ENCODE measurements at regions not wholly inside any gene's neighbourhood (a gene's known extent, or its start where the extent isn't known, plus 50 kb on each side); places are given as distances from the start of the nearest gene placed in this dataset.
"Not testable (repeated sequence)": the region's sequence is repeated elsewhere in the genome, so short reads cannot be mapped to it uniquely, and the experiment has no call there.

GRCh38 chr20:61096463-61096862 lies 155.6 kb upstream of the CDH4 start:
- TF ChIP-seq, protein P1, sequence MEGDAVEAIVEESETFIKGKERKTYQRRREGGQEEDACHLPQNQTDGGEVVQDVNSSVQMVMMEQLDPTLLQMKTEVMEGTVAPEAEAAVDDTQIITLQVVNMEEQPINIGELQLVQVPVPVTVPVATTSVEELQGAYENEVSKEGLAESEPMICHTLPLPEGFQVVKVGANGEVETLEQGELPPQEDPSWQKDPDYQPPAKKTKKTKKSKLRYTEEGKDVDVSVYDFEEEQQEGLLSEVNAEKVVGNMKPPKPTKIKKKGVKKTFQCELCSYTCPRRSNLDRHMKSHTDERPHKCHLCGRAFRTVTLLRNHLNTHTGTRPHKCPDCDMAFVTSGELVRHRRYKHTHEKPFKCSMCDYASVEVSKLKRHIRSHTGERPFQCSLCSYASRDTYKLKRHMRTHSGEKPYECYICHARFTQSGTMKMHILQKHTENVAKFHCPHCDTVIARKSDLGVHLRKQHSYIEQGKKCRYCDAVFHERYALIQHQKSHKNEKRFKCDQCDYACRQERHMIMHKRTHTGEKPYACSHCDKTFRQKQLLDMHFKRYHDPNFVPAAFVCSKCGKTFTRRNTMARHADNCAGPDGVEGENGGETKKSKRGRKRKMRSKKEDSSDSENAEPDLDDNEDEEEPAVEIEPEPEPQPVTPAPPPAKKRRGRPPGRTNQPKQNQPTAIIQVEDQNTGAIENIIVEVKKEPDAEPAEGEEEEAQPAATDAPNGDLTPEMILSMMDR (IDR thresholded peaks at IDR 0.05), result no peak
- H3K27me3 Mint-ChIP-seq (ENCODE audit: unreplicated experiment), result peaks cover 5% of the 10 kb centered on the region
- H3K4me3 Mint-ChIP-seq (ENCODE audit: unreplicated experiment), result no peak overlapping the region
- no peak overlapping the region for H3K27ac Mint-ChIP-seq (ENCODE audit: unreplicated experiment)
- no peaks in the 10 kb centered on the region for H3K4me1 Mint-ChIP-seq (ENCODE audit: unreplicated experiment)
- no peaks in the 10 kb centered on the region for H3K36me3 Mint-ChIP-seq (ENCODE audit: unreplicated experiment)
- DNase-seq (ENCODE audit: extremely low spot score, unreplicated experiment), result no peak
- peaks cover 14% of the 10 kb centered on the region for H3K9me3 Mint-ChIP-seq (ENCODE audit: unreplicated experiment)

GRCh38 chr20:61099806-61100205 lies 152.3 kb upstream of the CDH4 start:
- Mint-ChIP-seq H3K4me1 (ENCODE audit: unreplicated experiment) (no peaks in the 10 kb centered on the region), H3K27me3 (ENCODE audit: unreplicated experiment) (peaks cover 14% of the 10 kb centered on the region), H3K4me3 (ENCODE audit: unreplicated experiment) (no peak overlapping the region), H3K9me3 (ENCODE audit: unreplicated experiment) (peaks cover 8% of the 10 kb centered on the region), H3K36me3 (ENCODE audit: unreplicated experiment) (no peaks in the 10 kb centered on the region), H3K27ac (ENCODE audit: unreplicated experiment) (no peak overlapping the region)
- DNase-seq (ENCODE audit: extremely low spot score, unreplicated experiment), result no peak
- TF ChIP-seq, protein P1 (IDR thresholded peaks at IDR 0.05), result no peak

DNA sequence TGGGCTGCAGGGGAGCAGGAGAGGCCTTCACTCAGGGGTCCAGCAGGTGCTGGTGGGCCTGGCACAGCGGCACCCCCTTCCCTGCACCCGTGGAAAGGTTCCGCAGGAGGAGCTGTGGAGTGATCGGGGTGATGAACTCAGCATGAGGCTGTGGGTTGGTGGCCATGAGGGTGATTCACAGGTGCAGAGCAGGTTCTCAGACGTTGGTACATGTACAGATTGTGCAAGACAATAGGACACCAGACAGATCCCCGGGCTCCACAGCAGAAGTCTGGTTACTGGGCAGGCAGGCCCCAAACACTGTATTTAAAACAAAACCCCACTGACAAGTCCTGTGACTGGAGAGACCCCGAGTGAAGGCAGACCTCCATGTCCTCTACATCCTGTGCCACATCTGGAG lies 151.6 kb upstream of the CDH4 start:
- no peaks in the 10 kb centered on the region for H3K4me1 Mint-ChIP-seq (ENCODE audit: unreplicated experiment)
- peaks cover 4% of the 10 kb centered on the region for H3K9me3 Mint-ChIP-seq (ENCODE audit: unreplicated experiment)
- no peak overlapping the region for H3K4me3 Mint-ChIP-seq (ENCODE audit: unreplicated experiment)
- no peak overlapping the region for H3K27ac Mint-ChIP-seq (ENCODE audit: unreplicated experiment)
- H3K36me3 Mint-ChIP-seq (ENCODE audit: unreplicated experiment), result no peaks in the 10 kb centered on the region
- peaks cover 17% of the 10 kb centered on the region for H3K27me3 Mint-ChIP-seq (ENCODE audit: unreplicated experiment)
- TF ChIP-seq, protein P1 (IDR thresholded peaks at IDR 0.05), result no peak
- no peak for DNase-seq (ENCODE audit: extremely low spot score, unreplicated experiment)

- not testable (repeated sequence) for H3K9me3 Mint-ChIP-seq (ENCODE audit: unreplicated experiment); H3K27ac Mint-ChIP-seq (ENCODE audit: unreplicated experiment); H3K4me3 Mint-ChIP-seq (ENCODE audit: unreplicated experiment); H3K36me3 Mint-ChIP-seq (ENCODE audit: unreplicated experiment); DNase-seq (ENCODE audit: extremely low spot score, unreplicated experiment); H3K4me1 Mint-ChIP-seq (ENCODE audit: unreplicated experiment)
- peaks cover 17% of the 10 kb centered on the region for H3K27me3 Mint-ChIP-seq (ENCODE audit: unreplicated experiment)
These were observed 150.7 kb upstream of the CDH4 start for GRCh38 chr20:61101321-61101720.

DNA sequence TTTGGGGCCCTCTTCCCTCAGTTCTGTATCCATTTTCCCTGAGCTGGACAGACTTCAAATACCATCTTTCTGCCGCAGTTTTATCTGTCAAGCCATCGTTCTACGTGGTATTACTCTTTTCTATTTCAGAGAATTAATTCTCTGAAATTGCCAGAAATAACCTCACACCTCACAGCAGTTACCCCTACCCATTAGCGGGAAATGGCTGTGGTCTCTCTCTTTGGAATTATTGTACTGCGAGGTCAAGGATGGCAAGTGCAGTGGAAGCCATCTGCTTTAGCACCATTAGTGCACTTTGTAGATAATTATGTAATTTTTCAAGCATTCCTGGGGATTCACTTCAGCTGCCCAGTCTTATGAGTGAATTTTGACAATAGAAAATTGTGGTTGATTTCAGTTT lies 147.8 kb upstream of the CDH4 start:
- no peak overlapping the region for H3K27ac Mint-ChIP-seq (ENCODE audit: unreplicated experiment)
- H3K4me3 Mint-ChIP-seq (ENCODE audit: unreplicated experiment), result no peak overlapping the region
- H3K9me3 Mint-ChIP-seq (ENCODE audit: unreplicated experiment), result no peaks in the 10 kb centered on the region
- DNase-seq (ENCODE audit: extremely low spot score, unreplicated experiment), result no peak
- H3K4me1 Mint-ChIP-seq (ENCODE audit: unreplicated experiment), result no peaks in the 10 kb centered on the region
- H3K36me3 Mint-ChIP-seq (ENCODE audit: unreplicated experiment), result no peaks in the 10 kb centered on the region
- TF ChIP-seq, protein P1 (IDR thresholded peaks at IDR 0.05), result no peak
- peaks cover 21% of the 10 kb centered on the region for H3K27me3 Mint-ChIP-seq (ENCODE audit: unreplicated experiment)

- Mint-ChIP-seq H3K9me3 (ENCODE audit: unreplicated experiment) (no peaks in the 10 kb centered on the region), H3K36me3 (ENCODE audit: unreplicated experiment) (no peaks in the 10 kb centered on the region), H3K4me1 (ENCODE audit: unreplicated experiment) (no peaks in the 10 kb centered on the region), H3K27me3 (ENCODE audit: unreplicated experiment) (peaks cover 21% of the 10 kb centered on the region), H3K27ac (ENCODE audit: unreplicated experiment) (no peak overlapping the region), H3K4me3 (ENCODE audit: unreplicated experiment) (no peak overlapping the region)
- no peak for DNase-seq (ENCODE audit: extremely low spot score, unreplicated experiment)
- TF ChIP-seq, protein P1 (IDR thresholded peaks at IDR 0.05), result no peak
These were observed 146.7 kb upstream of the CDH4 start for GRCh38 chr20:61105395-61105794.
